ENCODE measurements at regions not wholly inside any gene's neighbourhood (a gene's known extent, or its start where the extent isn't known, plus 50 kb on each side); places are given as distances from the start of the nearest gene placed in this dataset.

GRCh38 chr10:128528781-128529180 lies 402.6 kb upstream of the MKI67 start:
- no peak for TF ChIP-seq CTCF (IDR thresholded peaks at IDR 0.05)
- TF ChIP-seq POLR2A (IDR thresholded peaks at IDR 0.05) = no peak

Measured in uterus (tissue), 2 donors.